Keratinocyte (primary cell): ENCODE measurements at regions not wholly inside any gene's neighbourhood (a gene's known extent, or its start where the extent isn't known, plus 50 kb on each side); places are given as distances from the start of the nearest gene placed in this dataset.

Experiments used
- DNase-seq: peaks from one replicate; pipeline ENCODE4 v3.0.0-alpha.2; 2011; ENCODE audit warnings: low read depth, missing footprints, low spot score
- FAIRE-seq: peaks from 2 replicates; lab custom pipeline; 2011; peaks lifted over from hg19 to GRCh38; lab: Jason Lieb, UNC
- H2AFZ ChIP-seq: 2 replicates; pipeline ENCODE4 v1.6.0; 2012; ENCODE audit warnings: low read length, control low read depth, inconsistent platforms; ENCODE audit not compliant: control insufficient read depth
- H3K27ac ChIP-seq: 2 replicates; pipeline ENCODE4 v1.5.1; 2011; ENCODE audit warnings: low read length; ENCODE audit not compliant: control insufficient read depth, insufficient read depth
- H3K27me3 ChIP-seq: 3 replicates; pipeline ENCODE4 v1.6.0; 2011; ENCODE audit warnings: low read length; ENCODE audit not compliant: control insufficient read depth, insufficient read depth; ENCODE audit errors: extremely low read depth
- H3K36me3 ChIP-seq, 2 experiments: 2 replicates in 1 of 2; 3 replicates in 1 of 2; pipeline ENCODE4 v1.5.1; 2011; ENCODE audit warnings: low read length in 2 of 2, mild to moderate bottlenecking in 1 of 2; ENCODE audit not compliant: control insufficient read depth in 2 of 2, insufficient read depth in 2 of 2; ENCODE audit errors: extremely low read depth in 1 of 2
- H3K4me1 ChIP-seq: 3 replicates; pipeline ENCODE4 v1.5.1; 2011; ENCODE audit warnings: low read length; ENCODE audit not compliant: control insufficient read depth, insufficient read depth; ENCODE audit errors: extremely low read depth
- H3K4me2 ChIP-seq: 3 replicates; pipeline ENCODE4 v1.6.0; 2011; ENCODE audit warnings: low read depth, low read length; ENCODE audit not compliant: control insufficient read depth, insufficient read depth; ENCODE audit errors: extremely low read depth
- H3K4me3 ChIP-seq, 3 experiments: fragments of 200-600 bp in 1 of 3; sonication (generic) in 1 of 3; 2 replicates in 2 of 3; 3 replicates in 1 of 3; pipeline ENCODE4 v1.5.1; 2011 to 2016; ENCODE audit warnings: low read length in 3 of 3, mild to moderate bottlenecking in 3 of 3, control low read depth in 2 of 3, inconsistent platforms in 1 of 3, low read depth in 1 of 3, mixed read lengths in 1 of 3, mixed run types in 1 of 3, moderate library complexity in 1 of 3; ENCODE audit not compliant: control insufficient read depth in 2 of 3, insufficient read depth in 2 of 3; ENCODE audit errors: extremely low read depth in 1 of 3
- H3K79me2 ChIP-seq: 2 replicates; pipeline ENCODE4 v1.6.0; 2012; ENCODE audit warnings: low read length; ENCODE audit not compliant: control insufficient read depth, insufficient read depth
- H3K9ac ChIP-seq: 3 replicates; pipeline ENCODE4 v1.6.0; 2011; ENCODE audit warnings: low read length; ENCODE audit not compliant: control insufficient read depth, insufficient read depth; ENCODE audit errors: extremely low read depth
- H3K9me1 ChIP-seq: 3 replicates; pipeline ENCODE4 v1.6.0; 2011; ENCODE audit warnings: low read length; ENCODE audit not compliant: control insufficient read depth, insufficient read depth; ENCODE audit errors: extremely low read depth
- H3K9me3 ChIP-seq: 2 replicates; pipeline ENCODE4 v1.5.1; 2012; ENCODE audit warnings: low read depth, low read length; ENCODE audit not compliant: control insufficient read depth
- H4K20me1 ChIP-seq: 3 replicates; pipeline ENCODE4 v1.6.0; 2011; ENCODE audit warnings: low read length; ENCODE audit not compliant: control insufficient read depth, insufficient read depth; ENCODE audit errors: extremely low read depth
- CTCF ChIP-seq, 3 experiments: IDR thresholded peaks in 1 of 3; conservative IDR thresholded peaks in 1 of 3; optimal IDR thresholded peaks in 1 of 3; 2 replicates in 2 of 3; 3 replicates in 1 of 3; pipeline versions ENCODE3 to v1.5.1; 2011; ENCODE audit warnings: low read length in 3 of 3, mild to moderate bottlenecking in 3 of 3, moderate library complexity in 2 of 3, control low read depth in 1 of 3, inconsistent platforms in 1 of 3; ENCODE audit not compliant: insufficient read depth in 2 of 3; ENCODE audit errors: extremely low read depth in 1 of 3
- EZH2 ChIP-seq: IDR thresholded peaks from one replicate; pipeline ENCODE4 v1.6.1; 2012; ENCODE audit warnings: inconsistent platforms, mild to moderate bottlenecking, low read length, moderate library complexity
- dilution Hi-C: fragments of 300-500 bp; cut with MboI; formaldehyde crosslinking; loops from one replicate; pipeline ENCODE4 v1.7.0; 2020; ENCODE audit warnings: low sequenced_read_pairs; ENCODE audit not compliant: extremely low pct_ligation_motif_present

- Histone ChIP-seq H3K27ac (no peak overlapping the region), H3K9me3 (no peaks in the 10 kb centered on the region), H3K36me3 (no peaks in the 10 kb centered on the region), H3K4me1 (no peaks in the 10 kb centered on the region), H3K4me2 (no peak overlapping the region), H3K27me3 (peaks cover 3% of the 10 kb centered on the region), H3K9ac (no peak overlapping the region), H3K79me2 (no peaks in the 10 kb centered on the region), H3K4me3 (no peak overlapping the region), H3K9me1 (no peaks in the 10 kb centered on the region), H2AFZ (no peak overlapping the region), H4K20me1 (no peaks in the 10 kb centered on the region)
- TF ChIP-seq EZH2 (no peak), CTCF (optimal IDR thresholded peaks at IDR 0.05 in 1 of 3, IDR thresholded peaks at IDR 0.05 in 1 of 3, conservative IDR thresholded peaks at IDR 0.05 in 1 of 3; ENCODE audit: extremely low read depth in 1 of 3, insufficient read depth in 2 of 3, low read length in 3 of 3) (peak; percentile 87 to 96 (median 92))
- dilution Hi-C loops: no loop called here
- FAIRE-seq (no peak), DNase-seq (no peak)
These were observed 53.6 kb upstream of the TMEM72 start for GRCh38 chr10:44857363-44858016.

- Histone ChIP-seq H3K4me1 (no peaks in the 10 kb centered on the region), H3K36me3 (no peaks in the 10 kb centered on the region), H3K9me1 (no peaks in the 10 kb centered on the region), H2AFZ (no peak overlapping the region), H3K27me3 (peaks cover 7% of the 10 kb centered on the region), H3K4me2 (no peak overlapping the region), H3K9ac (no peak overlapping the region), H3K4me3 (no peak overlapping the region), H4K20me1 (no peaks in the 10 kb centered on the region), H3K9me3 (no peaks in the 10 kb centered on the region), H3K27ac (no peak overlapping the region), H3K79me2 (no peaks in the 10 kb centered on the region)
- dilution Hi-C loops: no loop called here
- DNase-seq: no peak
- TF ChIP-seq EZH2 (no peak), CTCF (optimal IDR thresholded peaks at IDR 0.05 in 1 of 3, IDR thresholded peaks at IDR 0.05 in 1 of 3, conservative IDR thresholded peaks at IDR 0.05 in 1 of 3; ENCODE audit: extremely low read depth in 1 of 3, insufficient read depth in 2 of 3, low read length in 3 of 3) (no peak)
- FAIRE-seq: no peak
These were observed 53.1 kb upstream of the TMEM72 start for GRCh38 chr10:44858017-44858371.
